ENCODE measurements at regions not wholly inside any gene's neighbourhood (a gene's known extent, or its start where the extent isn't known, plus 50 kb on each side); places are given as distances from the start of the nearest gene placed in this dataset.

- DNase-seq (ENCODE audit: low spot score), result no peak
- no peak overlapping the region for H3K4me3 ChIP-seq
- TF ChIP-seq CTCF (IDR thresholded peaks at IDR 0.05), result no peak
- H3K27ac ChIP-seq, result no peak overlapping the region
Measured at GRCh38 chr6:11633741-11634509, 96.4 kb downstream of the TMEM170B start.

DNA sequence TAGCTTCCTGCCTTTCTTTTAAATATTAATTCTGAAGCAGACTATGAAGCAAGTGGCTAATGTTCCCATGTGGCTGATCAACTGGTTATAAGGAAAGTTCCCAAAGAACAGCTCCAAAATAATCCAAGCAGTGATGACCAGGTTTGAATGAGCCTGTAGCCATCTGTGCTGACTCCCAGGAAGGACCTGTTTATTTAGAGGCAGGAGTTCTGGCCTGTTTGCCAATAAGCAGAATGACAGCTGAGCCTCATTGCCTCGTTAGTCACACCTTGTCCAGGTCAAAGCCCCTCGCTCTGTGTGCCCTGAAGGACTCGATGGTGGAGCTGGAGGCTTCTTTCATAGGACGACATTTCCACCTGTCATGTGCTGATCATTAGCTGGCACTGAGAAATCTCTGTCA, 97.4 kb downstream of the TMEM170B start:
- Histone ChIP-seq H3K4me3 (no peak overlapping the region), H3K27ac (no peak overlapping the region)
- DNase-seq (ENCODE audit: low spot score), result no peak
- no peak for TF ChIP-seq CTCF (IDR thresholded peaks at IDR 0.05)

DNA sequence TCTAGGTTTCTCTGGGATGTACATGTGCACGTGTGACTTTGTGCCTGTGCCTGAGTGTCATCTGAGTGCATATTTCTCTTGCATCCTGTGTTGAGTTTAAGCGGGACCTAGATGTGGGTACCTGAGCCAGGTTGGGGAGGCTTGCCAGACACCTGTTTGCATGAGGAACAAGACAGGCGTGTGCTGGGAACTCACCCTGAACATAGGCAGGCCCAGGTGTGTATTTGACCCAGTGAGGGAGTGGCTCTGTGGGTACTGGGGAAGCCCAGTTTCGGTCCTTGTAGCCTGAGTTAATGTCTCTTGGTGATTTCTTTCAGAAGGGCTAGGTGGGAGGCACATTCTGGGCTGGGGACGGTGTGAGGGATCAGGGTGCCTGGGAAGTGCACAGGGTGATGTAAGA, 98.6 kb downstream of the TMEM170B start:
- DNase-seq (ENCODE audit: low spot score), result no peak
- Histone ChIP-seq H3K4me3 (no peak overlapping the region), H3K27ac (no peak overlapping the region)
- TF ChIP-seq CTCF (IDR thresholded peaks at IDR 0.05), result no peak

GRCh38 chr6:11637266-11637665, 99.7 kb downstream of the TMEM170B start:
- Histone ChIP-seq H3K27ac (peak overlapping the region; percentile 11 to 57), H3K4me3 (no peak overlapping the region)
- DNase-seq (ENCODE audit: low spot score), result no peak
- TF ChIP-seq CTCF (IDR thresholded peaks at IDR 0.05), result no peak

DNA sequence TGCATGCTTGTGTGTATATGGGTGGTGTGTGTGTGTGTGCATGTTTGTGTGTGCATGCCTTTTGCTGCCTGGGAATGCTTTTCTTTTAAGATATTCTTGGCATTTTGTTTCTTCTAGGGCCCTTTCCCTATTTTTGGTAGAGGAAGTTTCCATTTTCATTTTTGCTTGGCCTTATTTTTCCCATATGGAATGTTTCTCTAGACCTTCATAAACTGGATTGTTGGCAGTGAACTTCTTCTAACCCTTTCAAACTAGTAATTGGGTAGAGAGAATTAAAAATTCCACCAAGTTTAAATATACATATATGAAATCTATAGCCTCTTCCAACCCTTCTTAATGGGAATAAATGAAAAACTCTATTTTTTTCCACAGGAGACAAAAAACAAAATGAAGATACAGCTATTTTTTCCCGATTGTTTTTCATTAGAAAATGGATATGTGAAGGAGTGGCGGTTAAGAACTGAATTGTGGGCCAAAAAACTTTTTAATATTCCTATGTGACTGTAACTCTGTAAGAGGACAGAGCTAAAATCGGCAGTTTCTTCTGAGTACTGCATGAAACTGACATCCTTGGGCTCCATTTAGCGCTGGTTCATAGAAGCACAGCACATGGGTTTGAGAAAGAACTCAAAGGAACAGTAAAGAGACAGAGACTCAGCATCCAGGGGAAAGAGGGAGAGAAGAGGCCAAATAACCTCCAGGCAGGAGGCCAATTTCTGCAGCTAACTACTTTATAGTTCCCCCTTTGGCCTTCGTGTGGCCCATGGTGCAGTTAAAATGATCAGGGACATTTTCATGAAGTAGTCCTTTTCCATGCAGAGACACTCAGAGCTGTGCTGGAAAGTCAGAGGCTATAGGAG, 102.1 kb downstream of the TMEM170B start:
- no peak overlapping the region for H3K4me3 ChIP-seq
- H3K27ac ChIP-seq, result no peak overlapping the region
- TF ChIP-seq CTCF (IDR thresholded peaks at IDR 0.05), result no peak
- DNase-seq (ENCODE audit: low spot score), result no peak

GRCh38 chr6:11640486-11640885, 102.9 kb downstream of the TMEM170B start:
- no peak for TF ChIP-seq CTCF (IDR thresholded peaks at IDR 0.05)
- Histone ChIP-seq H3K27ac (no peak overlapping the region), H3K4me3 (no peak overlapping the region)
- DNase-seq (ENCODE audit: low spot score), result no peak
